Urinary bladder (tissue), 3 donors: ENCODE measurements at regions not wholly inside any gene's neighbourhood (a gene's known extent, or its start where the extent isn't known, plus 50 kb on each side); places are given as distances from the start of the nearest gene placed in this dataset.

Experiments used
- DNase-seq: peaks from one replicate; pipeline ENCODE4 v3.0.0-alpha.2; 2015; ENCODE audit errors: extremely low spot score
- H3K27ac ChIP-seq: one replicate; pipeline ENCODE4 v1.5.1; 2013; ENCODE audit warnings: low read depth, mild to moderate bottlenecking, moderate library complexity
- H3K36me3 ChIP-seq: one replicate; pipeline ENCODE4 v1.6.1; 2013; ENCODE audit warnings: mild to moderate bottlenecking, moderate library complexity; ENCODE audit not compliant: insufficient read depth
- H3K4me1 ChIP-seq: one replicate; pipeline ENCODE4 v1.6.1; 2013; ENCODE audit warnings: mild to moderate bottlenecking, moderate library complexity; ENCODE audit not compliant: insufficient read depth
- H3K4me3 ChIP-seq: one replicate; pipeline ENCODE4 v1.5.1; 2013; ENCODE audit warnings: low read depth, low read length
- WGBS: extraction: QIAGEN DNeasy Blood & Tissue Kit; methylation state at CpG from one replicate; pipeline ENCODE4 v1.1.7; 2013; 5-methylcytosine and 5-hydroxymethylcytosine counted together
- donor health status: healthy with polysubstance abuse.
- donor health status: healthy.

DNA sequence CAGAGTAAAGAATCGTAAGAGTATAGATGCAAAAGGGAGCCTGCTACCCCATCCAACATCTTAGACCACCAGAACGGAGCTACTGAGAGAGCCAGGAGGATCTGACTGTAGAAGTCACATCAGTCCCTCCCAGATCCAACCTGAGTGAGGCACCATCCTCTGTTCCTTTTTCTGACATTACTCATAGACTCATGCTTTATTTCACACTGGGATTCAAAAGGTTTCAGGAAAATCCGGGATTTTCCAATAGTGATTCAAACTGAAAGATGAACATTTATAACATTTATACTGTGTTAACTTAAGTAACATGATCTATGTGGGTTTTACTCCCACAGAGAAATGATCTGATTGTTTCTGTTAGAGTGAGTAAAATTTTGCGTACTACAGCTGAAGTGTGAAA lies 868.6 kb upstream of the GJE1 start:
- H3K4me1 ChIP-seq: no peaks in the 10 kb centered on the region
- 92% methylated on average over 4 of the region's 4 CpGs for WGBS
- no peak overlapping the region for H3K4me3 ChIP-seq
- no peaks in the 10 kb centered on the region for H3K36me3 ChIP-seq
- no peak for DNase-seq
- H3K27ac ChIP-seq: no peak overlapping the region

DNA sequence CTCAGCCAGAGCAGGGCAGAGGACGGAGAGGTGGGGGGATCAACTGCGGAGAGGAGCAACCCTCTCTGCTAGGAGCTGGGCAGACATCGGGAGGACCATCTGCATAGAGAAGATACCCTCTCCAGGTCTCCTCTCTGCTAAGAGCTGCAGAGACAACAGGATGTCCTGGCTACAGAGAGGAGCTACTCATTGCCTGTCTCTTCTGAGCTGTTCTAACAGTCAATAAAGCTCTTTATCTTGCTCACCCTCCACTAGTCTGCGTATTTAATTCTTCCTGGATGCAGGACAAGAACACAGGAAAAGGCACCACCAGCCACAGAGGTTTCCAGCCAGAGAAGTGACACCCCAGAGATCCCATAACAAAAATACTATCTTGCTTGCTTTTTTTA lies 871.1 kb upstream of the GJE1 start:
- no peak overlapping the region for H3K4me3 ChIP-seq
- no peak overlapping the region for H3K27ac ChIP-seq
- no peaks in the 10 kb centered on the region for H3K36me3 ChIP-seq
- H3K4me1 ChIP-seq: no peaks in the 10 kb centered on the region
- 90% methylated on average over 4 of the region's 4 CpGs for WGBS
- no peak for DNase-seq

DNA sequence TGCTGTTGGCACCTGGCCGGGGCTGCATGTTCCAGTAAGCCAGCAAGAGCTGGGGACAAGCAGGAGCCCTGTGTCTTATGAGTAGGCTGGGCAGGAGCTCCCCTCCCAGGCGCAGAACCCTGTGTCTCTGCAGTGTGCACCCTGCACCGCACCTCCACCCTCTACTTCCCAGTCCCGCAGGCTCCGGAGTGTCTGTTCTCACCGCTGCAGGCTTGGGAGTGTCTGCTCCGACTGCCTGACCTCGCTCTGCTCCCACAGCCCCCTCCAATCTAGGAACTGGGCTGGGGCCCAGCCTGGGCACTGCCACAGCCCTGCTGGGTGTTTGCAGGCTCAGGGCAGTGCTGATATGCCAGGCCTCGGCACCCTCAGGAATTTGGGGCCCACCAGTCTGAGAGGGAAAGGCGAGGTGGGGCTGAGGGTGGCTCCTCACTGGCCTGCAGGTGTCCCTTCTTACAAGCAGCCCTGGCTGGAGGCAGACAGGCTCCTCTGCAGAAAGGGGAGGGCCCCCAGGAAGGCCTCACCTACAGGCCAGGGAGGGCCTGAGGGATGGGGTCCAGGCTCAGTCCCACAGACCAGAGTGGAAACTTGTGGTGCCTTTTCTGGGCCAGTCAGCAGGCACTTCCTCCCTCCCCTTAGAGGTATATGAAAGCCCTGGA lies 871.6 kb upstream of the GJE1 start:
- no peak overlapping the region for H3K4me3 ChIP-seq
- no peak for DNase-seq
- no peak overlapping the region for H3K27ac ChIP-seq
- 79% methylated on average over 10 of the region's 10 CpGs for WGBS
- H3K4me1 ChIP-seq: no peaks in the 10 kb centered on the region
- no peaks in the 10 kb centered on the region for H3K36me3 ChIP-seq

DNA sequence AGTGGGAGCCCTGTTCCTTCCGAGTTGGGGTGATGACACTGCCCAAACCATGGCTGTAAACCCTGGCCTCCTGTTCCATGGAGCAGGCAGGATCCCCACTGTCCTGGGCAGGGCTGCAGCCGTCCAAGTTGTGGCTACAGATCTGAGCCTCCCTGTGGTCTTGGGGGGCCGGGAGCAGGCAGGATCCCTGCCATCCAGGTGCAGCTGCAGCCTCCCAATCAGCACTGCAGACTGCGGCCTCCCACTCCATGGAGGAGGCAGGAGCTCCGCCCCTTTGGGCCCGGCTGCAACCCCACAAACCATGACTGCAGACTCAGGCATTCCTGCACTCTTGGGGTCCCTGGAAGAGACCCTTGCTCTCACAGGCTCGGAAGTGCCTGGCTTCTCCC lies 872.1 kb upstream of the GJE1 start:
- DNase-seq: no peak
- no peaks in the 10 kb centered on the region for H3K36me3 ChIP-seq
- 88% methylated on average over 7 of the region's 7 CpGs for WGBS

DNA sequence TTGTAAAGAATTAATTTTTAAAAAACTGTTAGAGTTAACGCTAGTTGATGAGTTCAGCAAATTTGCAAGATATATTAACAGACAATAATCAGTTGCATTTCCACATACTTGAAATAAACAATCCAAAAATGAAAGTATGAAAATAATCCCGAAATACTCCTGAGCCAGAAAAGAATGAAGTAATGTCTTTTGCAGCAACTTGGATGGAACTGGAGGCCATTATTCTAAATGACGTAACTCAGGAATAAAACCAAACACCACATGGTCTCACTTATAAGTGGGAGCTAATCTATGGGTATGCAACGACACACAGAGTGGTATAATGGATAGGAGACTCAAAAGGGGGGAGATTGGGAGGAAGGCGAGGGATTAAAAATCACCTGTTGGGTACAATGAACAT lies 872.9 kb upstream of the GJE1 start:
- no peak for DNase-seq
- 73% methylated on average over 5 of the region's 5 CpGs for WGBS
- Histone ChIP-seq H3K4me3 (no peak overlapping the region), H3K36me3 (no peaks in the 10 kb centered on the region), H3K27ac (no peak overlapping the region), H3K4me1 (no peaks in the 10 kb centered on the region)

More for the DNA sequence above, 872.1 kb upstream of the GJE1 start:
- H3K27ac ChIP-seq: no peak overlapping the region
- H3K4me1 ChIP-seq: no peaks in the 10 kb centered on the region
- no peak overlapping the region for H3K4me3 ChIP-seq

DNA sequence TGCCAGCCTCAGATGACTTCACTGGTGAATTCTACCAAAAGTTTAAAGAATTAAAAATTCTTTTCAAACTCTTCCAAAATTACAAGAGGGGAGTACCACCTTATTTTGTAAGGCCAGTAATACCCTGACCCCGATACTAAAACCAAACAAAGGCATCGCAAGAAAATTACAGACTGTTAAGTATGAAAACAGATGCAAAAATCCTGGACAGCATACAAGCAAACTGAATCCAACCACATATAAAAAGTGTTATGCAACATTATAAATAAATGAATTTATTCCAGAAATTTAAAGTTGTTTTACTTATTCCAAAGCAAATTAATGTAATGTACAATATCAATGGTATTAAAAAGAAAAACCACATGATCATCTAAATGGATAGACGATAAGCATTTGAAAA lies 873.6 kb upstream of the GJE1 start:
- WGBS: 59% methylated on average over 3 of the region's 3 CpGs
- Histone ChIP-seq H3K27ac (no peak overlapping the region), H3K4me3 (no peak overlapping the region), H3K4me1 (no peaks in the 10 kb centered on the region), H3K36me3 (no peaks in the 10 kb centered on the region)
- DNase-seq: no peak

DNA sequence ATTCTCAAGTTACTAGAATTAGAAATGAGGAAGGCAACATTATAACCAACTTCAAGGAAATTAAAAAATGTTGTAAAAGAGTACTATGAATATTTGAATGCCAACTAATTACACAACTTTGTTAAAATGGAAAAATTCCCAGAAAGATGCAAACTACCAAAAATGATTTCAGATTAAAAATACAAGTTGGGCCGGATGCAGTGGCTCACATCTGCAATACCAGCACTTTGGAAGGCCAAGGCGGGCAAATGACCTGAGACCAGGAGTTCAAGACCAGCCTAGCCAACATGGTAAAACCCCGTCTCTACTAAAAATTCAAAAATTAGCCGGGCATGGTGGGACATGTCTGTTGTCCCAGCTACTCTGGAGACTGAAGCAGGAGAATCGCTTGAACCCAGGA lies 874.2 kb upstream of the GJE1 start:
- no peaks in the 10 kb centered on the region for H3K36me3 ChIP-seq
- H3K4me3 ChIP-seq: no peak overlapping the region
- WGBS: 93% methylated on average over 5 of the region's 5 CpGs
- H3K27ac ChIP-seq: no peak overlapping the region
- DNase-seq: no peak
- no peaks in the 10 kb centered on the region for H3K4me1 ChIP-seq

DNA sequence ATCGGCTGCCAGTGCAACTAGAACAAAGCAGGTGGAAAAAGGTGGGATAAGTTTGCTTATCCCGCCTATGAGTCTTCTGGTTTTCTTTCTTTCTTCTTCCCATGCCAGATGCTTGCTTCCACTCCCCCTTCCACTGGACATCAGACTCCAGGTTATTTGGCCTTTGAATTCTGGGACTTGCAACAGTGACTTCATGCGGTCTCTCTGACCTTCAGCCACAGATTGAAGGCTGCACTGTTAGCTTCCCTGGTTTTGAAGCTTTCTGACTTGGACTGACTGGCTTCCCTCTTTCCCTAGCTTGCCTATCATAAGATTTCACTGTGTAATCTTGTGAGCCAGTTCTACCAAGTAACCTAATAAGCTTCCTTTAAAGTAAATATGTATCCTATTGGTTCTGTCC lies 878.4 kb upstream of the GJE1 start:
- Histone ChIP-seq H3K4me3 (no peak overlapping the region), H3K4me1 (no peaks in the 10 kb centered on the region), H3K36me3 (no peaks in the 10 kb centered on the region), H3K27ac (no peak overlapping the region)
- no peak for DNase-seq
- 97% methylated on average over 3 of the region's 3 CpGs for WGBS

DNA sequence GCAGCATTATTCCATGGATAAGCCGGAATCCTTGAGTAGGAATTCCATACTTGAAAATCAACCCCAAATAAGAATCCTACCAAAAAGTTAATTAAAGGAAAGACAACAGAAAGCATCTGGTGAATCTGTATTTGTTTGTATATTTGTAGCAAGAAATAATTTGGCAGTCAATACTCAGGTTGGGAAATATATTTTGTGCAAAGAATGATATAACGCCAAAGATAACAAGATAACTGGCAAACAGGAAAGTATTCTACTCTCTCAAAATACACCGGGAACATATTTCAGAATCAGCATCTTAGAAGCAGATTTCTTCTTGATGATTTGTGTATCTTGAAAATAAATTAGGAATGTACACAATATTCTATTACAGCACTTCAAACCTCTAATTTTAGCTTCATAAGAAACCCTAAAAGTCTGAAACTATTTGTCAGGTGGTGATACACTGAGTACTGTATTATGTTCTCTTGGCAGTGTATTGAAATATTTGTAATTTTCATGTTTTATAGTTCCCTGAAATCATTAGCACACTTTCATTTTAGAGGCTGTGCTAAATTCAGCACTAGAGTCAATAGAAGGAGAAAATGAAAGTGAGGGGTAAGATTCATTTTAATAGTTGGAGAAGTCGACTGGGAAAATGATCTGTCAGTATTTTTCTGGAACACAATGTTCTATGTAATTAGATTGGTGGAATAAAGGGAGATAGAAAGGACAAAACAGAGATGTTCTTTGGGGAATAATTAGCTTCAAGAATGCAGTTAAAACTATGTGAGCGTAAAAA lies 879.7 kb upstream of the GJE1 start:
- no peak for DNase-seq
- H3K36me3 ChIP-seq: no peaks in the 10 kb centered on the region
- no peaks in the 10 kb centered on the region for H3K4me1 ChIP-seq
- no peak overlapping the region for H3K4me3 ChIP-seq
- WGBS: 51% methylated on average over 5 of the region's 5 CpGs
- H3K27ac ChIP-seq: no peak overlapping the region

DNA sequence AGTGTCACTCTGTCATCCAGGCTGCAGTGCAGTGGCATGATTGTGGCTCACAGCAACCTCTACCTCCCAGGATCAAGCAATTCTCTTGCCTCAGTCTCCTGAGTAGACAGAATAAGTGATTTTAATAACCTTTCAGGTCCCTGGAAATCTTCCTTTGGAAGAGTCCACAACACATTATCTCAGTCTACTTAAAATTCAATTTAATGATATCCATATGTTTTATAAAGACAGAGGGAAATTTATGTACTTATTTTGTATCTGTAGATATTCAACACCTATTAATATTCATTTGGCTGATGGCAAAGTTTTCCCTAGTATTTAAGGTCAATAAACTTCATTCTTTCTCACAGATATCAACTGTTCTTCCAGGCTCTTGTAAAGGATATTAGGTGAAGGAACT lies 881.4 kb upstream of the GJE1 start:
- H3K4me3 ChIP-seq: no peak overlapping the region
- H3K4me1 ChIP-seq: no peaks in the 10 kb centered on the region
- no peaks in the 10 kb centered on the region for H3K36me3 ChIP-seq
- H3K27ac ChIP-seq: no peak overlapping the region
- no peak for DNase-seq

DNA sequence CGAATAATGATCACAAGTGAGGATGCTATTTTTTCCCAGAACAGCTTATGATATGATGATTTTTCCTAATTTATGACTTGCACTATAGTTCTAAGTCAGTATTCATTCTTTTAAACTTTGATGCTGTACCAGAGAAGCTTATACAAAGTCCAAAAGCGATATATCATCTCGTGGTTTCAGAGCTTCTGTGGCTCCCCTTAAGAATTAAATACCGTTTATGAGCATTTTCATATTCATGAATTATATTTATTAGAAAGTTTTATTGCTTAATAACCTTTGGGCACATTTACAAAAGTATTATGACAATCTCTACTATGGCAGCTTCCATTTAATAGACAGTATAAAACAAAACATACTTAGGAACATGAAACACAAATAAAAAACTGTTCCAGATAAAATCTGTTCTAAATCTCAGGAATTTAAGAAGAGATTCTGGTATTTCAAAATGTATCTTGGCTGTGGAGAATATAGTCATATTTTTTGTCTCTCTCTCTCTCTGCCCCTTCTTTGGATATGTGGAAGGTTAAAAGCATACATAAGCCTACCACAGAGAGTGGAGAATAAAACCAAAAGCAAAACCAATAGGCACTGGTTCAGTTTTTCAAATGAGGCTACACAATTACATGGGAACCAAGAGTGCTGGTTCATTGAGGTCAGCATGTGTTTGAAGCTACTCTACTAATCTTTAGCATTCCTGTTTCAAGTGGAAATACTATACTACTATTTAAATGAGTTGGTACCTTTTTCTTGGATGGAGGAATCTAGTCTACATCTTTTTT lies 884.5 kb upstream of the GJE1 start:
- no peaks in the 10 kb centered on the region for H3K36me3 ChIP-seq
- WGBS: 41% methylated on average over 4 of the region's 4 CpGs
- H3K27ac ChIP-seq: no peak overlapping the region

DNA sequence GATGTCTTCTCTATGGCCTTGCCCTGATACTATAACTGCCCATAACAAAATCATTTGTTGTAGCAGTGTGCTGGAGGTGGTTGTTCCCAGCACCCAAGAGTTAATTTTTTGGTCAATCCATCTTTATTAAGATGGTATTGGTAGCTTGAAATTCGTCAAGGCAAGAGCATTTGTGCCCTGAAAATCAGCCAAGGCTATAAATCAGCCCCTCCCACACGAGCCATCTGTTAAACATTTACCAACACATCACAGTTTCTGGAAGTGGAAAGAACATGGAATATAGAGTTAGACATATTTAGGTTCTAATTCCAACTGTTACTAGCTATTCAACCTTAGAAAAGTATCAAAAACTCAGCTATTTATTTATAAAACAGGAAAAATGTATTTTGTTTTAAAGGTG lies 888.4 kb upstream of the GJE1 start:
- no peaks in the 10 kb centered on the region for H3K4me1 ChIP-seq
- DNase-seq: no peak
- no peak overlapping the region for H3K27ac ChIP-seq
- no peaks in the 10 kb centered on the region for H3K36me3 ChIP-seq
- WGBS: 39% methylated on average over 2 of the region's 2 CpGs
- no peak overlapping the region for H3K4me3 ChIP-seq

More for the DNA sequence above, 884.5 kb upstream of the GJE1 start:
- DNase-seq: peak; percentile 40
- no peak overlapping the region for H3K4me3 ChIP-seq
- no peaks in the 10 kb centered on the region for H3K4me1 ChIP-seq

DNA sequence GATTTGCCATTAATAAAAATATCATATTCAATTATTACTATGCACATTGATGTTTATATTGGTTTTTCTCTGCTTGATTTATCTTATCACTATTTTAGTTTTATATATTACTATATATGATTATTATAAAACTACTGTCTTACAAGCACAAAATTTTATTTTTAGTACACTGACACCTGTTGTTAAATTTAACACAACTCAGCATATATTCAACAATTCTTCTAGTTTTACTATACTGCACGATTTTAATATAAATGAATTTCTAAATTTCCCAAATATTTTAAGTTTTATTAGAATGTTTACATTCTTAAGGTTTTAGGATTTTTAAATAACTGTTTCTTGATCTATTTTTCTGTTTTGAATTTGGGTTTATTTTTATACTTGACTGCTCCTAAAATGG lies 889.8 kb upstream of the GJE1 start:
- Histone ChIP-seq H3K4me1 (no peaks in the 10 kb centered on the region), H3K4me3 (no peak overlapping the region), H3K27ac (no peak overlapping the region), H3K36me3 (no peaks in the 10 kb centered on the region)
- WGBS: 63% methylated on average over 1 of the region's 1 CpG
- DNase-seq: no peak

DNA sequence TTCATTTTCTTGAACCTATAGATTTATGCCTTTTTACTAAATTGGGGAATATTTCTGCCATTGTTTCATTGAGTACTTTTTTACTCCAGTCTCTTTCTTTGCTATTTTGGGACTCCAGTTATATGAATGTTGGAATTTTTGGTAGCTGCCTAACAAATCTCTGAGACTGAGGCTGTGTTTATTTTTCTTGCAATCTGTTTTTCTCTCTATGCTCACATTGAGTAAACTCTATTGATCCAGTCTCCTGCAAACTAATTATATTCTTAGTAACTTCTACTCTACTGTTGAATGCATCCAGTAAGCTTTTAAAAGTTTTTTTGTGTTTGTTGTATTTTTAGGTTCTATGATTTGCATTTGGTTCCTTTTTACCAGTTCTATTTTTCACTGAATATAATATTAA lies 903.4 kb upstream of the GJE1 start:
- no peak overlapping the region for H3K27ac ChIP-seq
- no peak for DNase-seq
- no peak overlapping the region for H3K4me3 ChIP-seq
- H3K36me3 ChIP-seq: no peaks in the 10 kb centered on the region
- H3K4me1 ChIP-seq: no peaks in the 10 kb centered on the region
